ENCODE measurements at regions not wholly inside any gene's neighbourhood (a gene's known extent, or its start where the extent isn't known, plus 50 kb on each side); places are given as distances from the start of the nearest gene placed in this dataset.

- ATAC-seq (ENCODE audit: insufficient number of reproducible peaks, low FRiP score, low read depth) (no peak), DNase-seq (ENCODE audit: low spot score) (no peak)
- H3K4me1 ChIP-seq (ENCODE audit: control insufficient read depth in 1 of 2, low read depth in 2 of 2): no peaks in the 10 kb centered on the region
- no peaks in the 10 kb centered on the region for H3K27me3 ChIP-seq (replicated peaks; ENCODE audit: insufficient read depth)
- no peak overlapping the region for H3K27ac ChIP-seq
- no peak for TF ChIP-seq CTCF (IDR thresholded peaks at IDR 0.05)
- H3K9me3 ChIP-seq: peaks cover 4% of the 10 kb centered on the region
- no peaks in the 10 kb centered on the region for H3K36me3 ChIP-seq
- H3K4me3 ChIP-seq: no peak overlapping the region
Measured at GRCh38 chr5:58341476-58341875, 118.4 kb downstream of the PLK2 start.

- no peak for TF ChIP-seq CTCF (IDR thresholded peaks at IDR 0.05)
Measured at GRCh38 chr5:58335518-58335917, 124.4 kb downstream of the PLK2 start.

GRCh38 chr5:58334035-58334434 is 125.9 kb downstream of the PLK2 start:
- DNase-seq (ENCODE audit: low spot score): no peak
- peaks cover 4% of the 10 kb centered on the region for H3K9me3 ChIP-seq
- no peak for ATAC-seq (ENCODE audit: insufficient number of reproducible peaks, low FRiP score, low read depth)
- no peaks in the 10 kb centered on the region for H3K36me3 ChIP-seq
- no peak overlapping the region for H3K27ac ChIP-seq
- no peaks in the 10 kb centered on the region for H3K27me3 ChIP-seq (replicated peaks; ENCODE audit: insufficient read depth)
- H3K4me1 ChIP-seq (ENCODE audit: control insufficient read depth in 1 of 2, low read depth in 2 of 2): no peaks in the 10 kb centered on the region
- H3K4me3 ChIP-seq: no peak overlapping the region
- TF ChIP-seq CTCF (IDR thresholded peaks at IDR 0.05): no peak

More at GRCh38 chr5:58335518-58335917, 124.4 kb downstream of the PLK2 start:
- H3K36me3 ChIP-seq: no peaks in the 10 kb centered on the region
- no peak overlapping the region for H3K27ac ChIP-seq
- H3K4me1 ChIP-seq (ENCODE audit: control insufficient read depth in 1 of 2, low read depth in 2 of 2): no peaks in the 10 kb centered on the region
- no peak overlapping the region for H3K4me3 ChIP-seq
- no peak for ATAC-seq (ENCODE audit: insufficient number of reproducible peaks, low FRiP score, low read depth)
- no peak for DNase-seq (ENCODE audit: low spot score)
- no peaks in the 10 kb centered on the region for H3K27me3 ChIP-seq (replicated peaks; ENCODE audit: insufficient read depth)
- H3K9me3 ChIP-seq: peaks cover 4% of the 10 kb centered on the region

GRCh38 chr5:58330781-58331180 is 129.1 kb downstream of the PLK2 start:
- ATAC-seq (ENCODE audit: insufficient number of reproducible peaks, low FRiP score, low read depth): no peak
- no peak for TF ChIP-seq CTCF (IDR thresholded peaks at IDR 0.05)
- H3K27me3 ChIP-seq (replicated peaks; ENCODE audit: insufficient read depth): no peaks in the 10 kb centered on the region
- no peaks in the 10 kb centered on the region for H3K4me1 ChIP-seq (ENCODE audit: control insufficient read depth in 1 of 2, low read depth in 2 of 2)
- H3K4me3 ChIP-seq: no peak overlapping the region
- no peaks in the 10 kb centered on the region for H3K9me3 ChIP-seq
- H3K27ac ChIP-seq: no peak overlapping the region
- no peaks in the 10 kb centered on the region for H3K36me3 ChIP-seq
- DNase-seq (ENCODE audit: low spot score): no peak

- ATAC-seq (ENCODE audit: insufficient number of reproducible peaks, low FRiP score, low read depth) (no peak), DNase-seq (ENCODE audit: low spot score) (no peak)
- Histone ChIP-seq H3K27me3 (replicated peaks; ENCODE audit: insufficient read depth) (no peaks in the 10 kb centered on the region), H3K9me3 (no peaks in the 10 kb centered on the region), H3K36me3 (no peaks in the 10 kb centered on the region), H3K4me1 (ENCODE audit: control insufficient read depth in 1 of 2, low read depth in 2 of 2) (no peaks in the 10 kb centered on the region), H3K27ac (no peak overlapping the region), H3K4me3 (no peak overlapping the region)
- no peak for TF ChIP-seq CTCF (IDR thresholded peaks at IDR 0.05)
Measured at GRCh38 chr5:58327289-58327688, 132.6 kb downstream of the PLK2 start.
